ENCODE measurements at regions not wholly inside any gene's neighbourhood (a gene's known extent, or its start where the extent isn't known, plus 50 kb on each side); places are given as distances from the start of the nearest gene placed in this dataset.

GRCh38 chr13:92976657-92977056 lies 249.9 kb upstream of the GPC6 start:
- H3K27ac ChIP-seq (ENCODE audit: low read depth, low read length, poor library complexity, severe bottlenecking): no peak overlapping the region
- H4K20me1 ChIP-seq (ENCODE audit: insufficient read depth, low read length): no peaks in the 10 kb centered on the region
- no peaks in the 10 kb centered on the region for H3K27me3 ChIP-seq (ENCODE audit: insufficient read depth, low read length)
- H3K9me2 ChIP-seq (ENCODE audit: low read depth, low read length): no peaks in the 10 kb centered on the region
- H3K9me3 ChIP-seq (ENCODE audit: low read length): no peaks in the 10 kb centered on the region
- H3K36me3 ChIP-seq (ENCODE audit: insufficient read depth, low read length): no peaks in the 10 kb centered on the region
- H3K4me1 ChIP-seq (ENCODE audit: insufficient read depth, low read length, severe bottlenecking): no peaks in the 10 kb centered on the region
- TF ChIP-seq EZH2 (IDR thresholded peaks at IDR 0.05; ENCODE audit: borderline replicate concordance, low read length): no peak
- no peak for TF ChIP-seq CTCF (IDR thresholded peaks at IDR 0.05; ENCODE audit: low read length)
- H3K79me2 ChIP-seq (ENCODE audit: insufficient read depth, low read length): no peaks in the 10 kb centered on the region
- no peak overlapping the region for H3K4me2 ChIP-seq (ENCODE audit: low read length)
- no peak overlapping the region for H3K9ac ChIP-seq (ENCODE audit: low read length)
- no peak overlapping the region for H3K4me3 ChIP-seq (ENCODE audit: low read depth, low read length, poor library complexity, severe bottlenecking)
- H3F3A ChIP-seq (ENCODE audit: insufficient read depth, low read length): no peaks in the 10 kb centered on the region
- no peak overlapping the region for H2AFZ ChIP-seq (ENCODE audit: low read length)

- Histone ChIP-seq H3K4me2 (ENCODE audit: low read length) (no peak overlapping the region), H3F3A (ENCODE audit: insufficient read depth, low read length) (no peaks in the 10 kb centered on the region), H4K20me1 (ENCODE audit: insufficient read depth, low read length) (no peaks in the 10 kb centered on the region), H3K79me2 (ENCODE audit: insufficient read depth, low read length) (no peaks in the 10 kb centered on the region), H3K4me1 (ENCODE audit: insufficient read depth, low read length, severe bottlenecking) (no peaks in the 10 kb centered on the region), H3K9me2 (ENCODE audit: low read depth, low read length) (no peaks in the 10 kb centered on the region), H3K4me3 (ENCODE audit: low read depth, low read length, poor library complexity, severe bottlenecking) (no peak overlapping the region), H3K9ac (ENCODE audit: low read length) (no peak overlapping the region), H3K9me3 (ENCODE audit: low read length) (no peaks in the 10 kb centered on the region), H2AFZ (ENCODE audit: low read length) (no peak overlapping the region), H3K27ac (ENCODE audit: low read depth, low read length, poor library complexity, severe bottlenecking) (no peak overlapping the region), H3K27me3 (ENCODE audit: insufficient read depth, low read length) (no peaks in the 10 kb centered on the region), H3K36me3 (ENCODE audit: insufficient read depth, low read length) (no peaks in the 10 kb centered on the region)
- TF ChIP-seq CTCF (IDR thresholded peaks at IDR 0.05; ENCODE audit: low read length) (no peak), EZH2 (IDR thresholded peaks at IDR 0.05; ENCODE audit: borderline replicate concordance, low read length) (no peak)
Measured at GRCh38 chr13:92984151-92984550, 242.5 kb upstream of the GPC6 start.

- H3K79me2 ChIP-seq (ENCODE audit: insufficient read depth, low read length): no peaks in the 10 kb centered on the region
- H3K36me3 ChIP-seq (ENCODE audit: insufficient read depth, low read length): no peaks in the 10 kb centered on the region
- no peak for TF ChIP-seq CTCF (IDR thresholded peaks at IDR 0.05; ENCODE audit: low read length)
- TF ChIP-seq EZH2 (IDR thresholded peaks at IDR 0.05; ENCODE audit: borderline replicate concordance, low read length): no peak
- H3K9me2 ChIP-seq (ENCODE audit: low read depth, low read length): no peaks in the 10 kb centered on the region
- no peak overlapping the region for H3K4me3 ChIP-seq (ENCODE audit: low read depth, low read length, poor library complexity, severe bottlenecking)
- H3K27me3 ChIP-seq (ENCODE audit: insufficient read depth, low read length): no peaks in the 10 kb centered on the region
- no peaks in the 10 kb centered on the region for H3K9me3 ChIP-seq (ENCODE audit: low read length)
- H3K27ac ChIP-seq (ENCODE audit: low read depth, low read length, poor library complexity, severe bottlenecking): no peak overlapping the region
- no peaks in the 10 kb centered on the region for H3F3A ChIP-seq (ENCODE audit: insufficient read depth, low read length)
- H3K4me1 ChIP-seq (ENCODE audit: insufficient read depth, low read length, severe bottlenecking): no peaks in the 10 kb centered on the region
- no peak overlapping the region for H3K9ac ChIP-seq (ENCODE audit: low read length)
- H3K4me2 ChIP-seq (ENCODE audit: low read length): no peak overlapping the region
- no peaks in the 10 kb centered on the region for H4K20me1 ChIP-seq (ENCODE audit: insufficient read depth, low read length)
- H2AFZ ChIP-seq (ENCODE audit: low read length): no peak overlapping the region
Measured at GRCh38 chr13:92989301-92989700, 237.3 kb upstream of the GPC6 start.

Measured in OCI-LY1 (cell line).